Glutamatergic neuron (in vitro differentiated cells): ENCODE measurements at regions not wholly inside any gene's neighbourhood (a gene's known extent, or its start where the extent isn't known, plus 50 kb on each side); places are given as distances from the start of the nearest gene placed in this dataset.

Experiments used
- DNase-seq: peaks from one replicate; pipeline ENCODE4 v3.0.0; 2022
- H3K27ac Mint-ChIP-seq: one replicate; pipeline ENCODE4 v1.8.0; 2020; ENCODE audit warnings: mild to moderate bottlenecking, mixed read lengths, inconsistent platforms; ENCODE audit not compliant: unreplicated experiment
- H3K27me3 Mint-ChIP-seq: one replicate; pipeline ENCODE4 v1.8.0; 2020; ENCODE audit warnings: mild to moderate bottlenecking, moderate library complexity, mixed read lengths, inconsistent platforms; ENCODE audit not compliant: unreplicated experiment
- H3K36me3 Mint-ChIP-seq: one replicate; pipeline ENCODE4 v1.8.0; 2020; ENCODE audit warnings: mild to moderate bottlenecking, mixed read lengths, inconsistent platforms; ENCODE audit not compliant: unreplicated experiment
- H3K4me1 Mint-ChIP-seq: one replicate; pipeline ENCODE4 v1.8.0; 2020; ENCODE audit warnings: mild to moderate bottlenecking, low read depth, mixed read lengths, inconsistent platforms; ENCODE audit not compliant: unreplicated experiment
- H3K4me3 Mint-ChIP-seq: one replicate; pipeline ENCODE4 v1.8.0; 2020; ENCODE audit warnings: mild to moderate bottlenecking, mixed read lengths, inconsistent platforms; ENCODE audit not compliant: unreplicated experiment
- H3K9me3 Mint-ChIP-seq: one replicate; pipeline ENCODE4 v1.8.0; 2020; ENCODE audit warnings: mild to moderate bottlenecking, moderate library complexity, mixed read lengths, inconsistent platforms; ENCODE audit not compliant: unreplicated experiment
- TF ChIP-seq, protein P1 (sequence below): fragments of 200-600 bp; sonication (generic); IDR thresholded peaks from one replicate; pipeline ENCODE4 v1.5.0; 2021; ENCODE audit not compliant: partially characterized antibody, unreplicated experiment

DNA sequence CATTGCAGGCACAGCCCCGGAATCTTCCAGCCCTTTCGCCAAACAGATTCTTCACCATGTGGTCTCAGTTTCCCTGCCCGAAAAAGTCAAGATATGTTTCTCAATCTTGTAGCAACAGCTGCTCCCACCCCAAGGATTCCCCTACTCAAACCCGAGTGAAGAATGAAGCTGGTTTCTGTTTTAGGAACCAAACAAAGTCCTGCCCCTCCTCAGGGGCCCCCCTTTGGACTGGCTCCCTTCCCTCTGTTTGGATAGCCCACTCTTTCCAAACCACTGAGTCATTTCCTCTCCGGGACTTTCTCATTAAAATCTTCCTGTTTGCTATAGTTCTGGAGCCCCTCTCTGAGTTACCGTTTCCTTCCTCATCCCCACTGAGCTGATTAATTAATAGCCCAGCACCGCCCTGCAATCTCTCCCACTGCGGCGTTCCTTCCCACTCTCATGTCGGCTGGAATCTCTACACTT, 100.9 kb downstream of the TSEN15 start:
- peak overlapping the region; percentile 69 for H3K4me3 Mint-ChIP-seq
- TF ChIP-seq, protein P1, sequence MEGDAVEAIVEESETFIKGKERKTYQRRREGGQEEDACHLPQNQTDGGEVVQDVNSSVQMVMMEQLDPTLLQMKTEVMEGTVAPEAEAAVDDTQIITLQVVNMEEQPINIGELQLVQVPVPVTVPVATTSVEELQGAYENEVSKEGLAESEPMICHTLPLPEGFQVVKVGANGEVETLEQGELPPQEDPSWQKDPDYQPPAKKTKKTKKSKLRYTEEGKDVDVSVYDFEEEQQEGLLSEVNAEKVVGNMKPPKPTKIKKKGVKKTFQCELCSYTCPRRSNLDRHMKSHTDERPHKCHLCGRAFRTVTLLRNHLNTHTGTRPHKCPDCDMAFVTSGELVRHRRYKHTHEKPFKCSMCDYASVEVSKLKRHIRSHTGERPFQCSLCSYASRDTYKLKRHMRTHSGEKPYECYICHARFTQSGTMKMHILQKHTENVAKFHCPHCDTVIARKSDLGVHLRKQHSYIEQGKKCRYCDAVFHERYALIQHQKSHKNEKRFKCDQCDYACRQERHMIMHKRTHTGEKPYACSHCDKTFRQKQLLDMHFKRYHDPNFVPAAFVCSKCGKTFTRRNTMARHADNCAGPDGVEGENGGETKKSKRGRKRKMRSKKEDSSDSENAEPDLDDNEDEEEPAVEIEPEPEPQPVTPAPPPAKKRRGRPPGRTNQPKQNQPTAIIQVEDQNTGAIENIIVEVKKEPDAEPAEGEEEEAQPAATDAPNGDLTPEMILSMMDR, result no peak
- H3K4me1 Mint-ChIP-seq, result peaks cover 27% of the 10 kb centered on the region
- no peak for DNase-seq
- H3K27ac Mint-ChIP-seq, result peak overlapping the region; percentile 80
- no peaks in the 10 kb centered on the region for H3K36me3 Mint-ChIP-seq
- H3K27me3 Mint-ChIP-seq, result peaks cover 8% of the 10 kb centered on the region
- peaks cover 11% of the 10 kb centered on the region for H3K9me3 Mint-ChIP-seq

DNA sequence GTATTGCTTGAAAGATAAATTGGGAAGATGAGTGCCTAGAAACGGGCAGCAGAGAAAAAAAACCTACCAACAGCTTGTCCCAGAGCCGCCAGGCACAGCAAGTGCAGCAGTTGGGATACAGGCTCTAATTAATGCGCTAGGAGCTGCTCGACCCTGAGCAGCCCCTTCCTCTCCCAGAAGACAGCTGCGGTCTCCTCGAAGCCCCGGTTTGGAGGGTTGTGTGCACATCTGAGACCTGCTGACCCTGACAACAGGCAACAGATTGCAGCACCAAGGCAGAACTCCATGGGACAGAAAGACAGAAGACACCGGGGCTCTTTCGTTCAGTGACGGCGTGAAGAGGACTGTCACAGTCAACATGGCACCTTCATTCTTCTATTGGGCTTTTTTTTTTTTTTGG, 101.4 kb downstream of the TSEN15 start:
- Mint-ChIP-seq H3K36me3 (no peaks in the 10 kb centered on the region), H3K9me3 (peaks cover 11% of the 10 kb centered on the region), H3K27me3 (peaks cover 8% of the 10 kb centered on the region), H3K4me1 (peaks cover 23% of the 10 kb centered on the region), H3K27ac (peak overlapping the region; percentile 80), H3K4me3 (peak overlapping the region; percentile 69)
- TF ChIP-seq, protein P1, result no peak
- peak; percentile 58 for DNase-seq

DNA sequence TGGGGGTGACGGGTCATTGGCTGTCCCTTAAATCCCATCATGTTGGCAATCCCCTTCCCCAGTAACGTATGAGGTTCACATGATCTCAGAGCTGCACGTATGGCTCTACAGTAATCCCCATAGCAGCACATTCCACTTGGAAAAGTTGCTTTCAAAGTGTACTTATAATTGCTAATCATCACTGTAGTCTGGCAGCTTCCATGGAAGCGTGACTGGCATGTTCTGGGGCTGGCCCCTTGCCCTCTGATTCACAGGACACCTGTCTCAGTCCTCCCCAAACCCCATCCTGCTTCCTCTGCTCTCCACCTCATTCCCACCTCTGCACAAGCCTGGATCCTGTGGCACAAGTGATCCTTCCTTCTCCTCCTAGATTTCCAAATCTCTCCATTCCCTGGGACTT, 102.2 kb downstream of the TSEN15 start:
- H3K4me3 Mint-ChIP-seq, result no peak overlapping the region
- H3K4me1 Mint-ChIP-seq, result peaks cover 22% of the 10 kb centered on the region
- H3K27me3 Mint-ChIP-seq, result peaks cover 8% of the 10 kb centered on the region
- no peak for DNase-seq
- no peaks in the 10 kb centered on the region for H3K36me3 Mint-ChIP-seq
- TF ChIP-seq, protein P1, result no peak
- peak overlapping the region; percentile 20 for H3K27ac Mint-ChIP-seq
- H3K9me3 Mint-ChIP-seq, result peaks cover 11% of the 10 kb centered on the region

GRCh38 chr1:184156521-184157393, 105.2 kb downstream of the TSEN15 start:
- DNase-seq, result no peak
- Mint-ChIP-seq H3K27me3 (peaks cover 8% of the 10 kb centered on the region), H3K9me3 (peaks cover 11% of the 10 kb centered on the region), H3K27ac (no peak overlapping the region), H3K36me3 (no peaks in the 10 kb centered on the region), H3K4me1 (peaks cover 21% of the 10 kb centered on the region), H3K4me3 (no peak overlapping the region)
- TF ChIP-seq, protein P1, result no peak

DNA sequence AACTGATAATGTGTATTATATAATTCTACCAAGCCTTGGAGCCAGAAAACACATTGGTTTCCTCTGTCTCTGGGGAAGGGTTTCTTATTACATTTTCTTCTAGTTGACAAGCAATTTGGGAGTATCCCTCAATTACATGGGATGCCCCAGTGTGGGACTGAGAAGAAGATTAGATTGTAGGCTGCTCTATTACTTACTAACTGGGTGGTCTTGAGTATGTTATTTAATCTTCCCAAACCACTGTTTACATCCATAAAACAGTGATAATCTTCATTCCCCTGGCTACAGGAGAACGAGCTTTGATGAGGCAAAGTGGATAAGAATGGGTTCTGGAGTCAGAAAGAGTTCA, 105.8 kb downstream of the TSEN15 start:
- H3K27ac Mint-ChIP-seq, result no peak overlapping the region

More for the DNA sequence above, 105.8 kb downstream of the TSEN15 start:
- Mint-ChIP-seq H3K4me1 (peaks cover 17% of the 10 kb centered on the region), H3K9me3 (peaks cover 9% of the 10 kb centered on the region), H3K27me3 (peaks cover 7% of the 10 kb centered on the region), H3K36me3 (no peaks in the 10 kb centered on the region), H3K4me3 (no peak overlapping the region)
- TF ChIP-seq, protein P1, result no peak
- no peak for DNase-seq
